K562 (cell line): ENCODE measurements at regions not wholly inside any gene's neighbourhood (a gene's known extent, or its start where the extent isn't known, plus 50 kb on each side); places are given as distances from the start of the nearest gene placed in this dataset.

ENCODE experiments used
- ATAC-seq: fragments of 200-7000 bp; cut with Tn5 transposase; 3 replicates; pipeline ENCODE4 v1.9.1; 2020; ENCODE audit warnings: moderate library complexity
- BruUV-seq: library from RNA; stranded (reverse); fragments of 400-500 nt; replicated peaks from 2 replicates; lab custom pipeline; 2021; lab: Mats Ljungman, UMichigan
- CTCF ChIA-PET: fragments of 300-600 bp; formaldehyde crosslinking; extraction: SDS; loops from one replicate; lab custom pipeline; 2021; ENCODE audit warnings: low intra/inter-chr PET ratio; lab: Yijun Ruan, JAX
- POLR2A ChIA-PET: fragments of 300-600, 350-650 bp; sonication (Branson Sonifier 250); formaldehyde crosslinking; extraction: SDS; loops from one replicate; lab custom pipeline; 2021; ENCODE audit warnings: antibody characterized with exemption, inconsistent platforms; lab: Yijun Ruan, JAX
- DNase-seq, 4 experiments: peaks; one replicate each; pipeline versions ENCODE4 v3.0.0 to v3.0.0-alpha.2; 2011 to 2018; ENCODE audit warnings: low spot score in 3 of 4, mixed read lengths in 3 of 4; ENCODE audit errors: extremely low read depth in 1 of 4
- FAIRE-seq: peaks from 2 replicates; lab custom pipeline; 2011; peaks lifted over from hg19 to GRCh38; lab: Jason Lieb, UNC
- H2AFZ ChIP-seq: 2 replicates; pipeline ENCODE4 v1.6.0; 2011; ENCODE audit warnings: low read depth, low read length, control low read depth, inconsistent platforms
- H3K27ac ChIP-seq: fragments of 200-600 bp; 3 replicates; pipeline ENCODE4 v1.8.0; 2011; ENCODE audit warnings: low read depth, mild to moderate bottlenecking, control low read depth, inconsistent platforms, low read length, moderate library complexity, mixed read lengths; ENCODE audit errors: extremely low read depth
- H3K27me3 ChIP-seq, 2 experiments: fragments of 300-600 bp in 1 of 2; 2 replicates in 1 of 2; 3 replicates in 1 of 2; pipeline versions ENCODE4 v1.6.0 to v1.8.0; 2011; ENCODE audit warnings: inconsistent platforms in 2 of 2, low read length in 2 of 2, mild to moderate bottlenecking in 1 of 2, mixed read lengths in 1 of 2, moderate library complexity in 1 of 2; ENCODE audit not compliant: control insufficient read depth in 2 of 2, insufficient read depth in 2 of 2
- H3K36me3 ChIP-seq: fragments of 300-600 bp; 3 replicates; pipeline ENCODE4 v1.8.0; 2011; ENCODE audit warnings: mild to moderate bottlenecking, low read length, inconsistent platforms; ENCODE audit not compliant: control insufficient read depth, insufficient read depth
- H3K4me1 ChIP-seq, 2 experiments: fragments of 200-600 bp in 1 of 2; replicated peaks in 1 of 2; 2 replicates in 1 of 2; 3 replicates in 1 of 2; pipeline versions ENCODE4 v1.5.1 to v1.8.0; 2011; ENCODE audit warnings: inconsistent platforms in 2 of 2, low read length in 2 of 2, mild to moderate bottlenecking in 1 of 2, mixed read lengths in 1 of 2, moderate library complexity in 1 of 2; ENCODE audit not compliant: control insufficient read depth in 2 of 2, insufficient read depth in 2 of 2
- H3K4me2 ChIP-seq: 2 replicates; pipeline ENCODE4 v1.6.1; 2011; ENCODE audit warnings: low read length, control low read depth, inconsistent platforms, mixed read lengths; ENCODE audit not compliant: insufficient read depth
- H3K4me3 ChIP-seq: fragments of 200-600 bp; sonication (generic), shearing (Covaris generic); 2 replicates; pipeline ENCODE4 v1.5.1; 2016; ENCODE audit warnings: control low read depth, inconsistent platforms
- H3K79me2 ChIP-seq: fragments of 200-600 bp; 3 replicates; pipeline ENCODE4 v1.8.0; 2011; ENCODE audit warnings: low read length, inconsistent platforms; ENCODE audit not compliant: control insufficient read depth, insufficient read depth
- H3K9ac ChIP-seq, 2 experiments: 2 replicates each; pipeline versions ENCODE4 v1.6.0 to v1.6.1; 2011; ENCODE audit warnings: low read depth in 2 of 2, low read length in 2 of 2, control low read depth in 1 of 2, inconsistent platforms in 1 of 2, mild to moderate bottlenecking in 1 of 2, mixed read lengths in 1 of 2; ENCODE audit not compliant: insufficient read depth in 1 of 2
- H3K9me1 ChIP-seq: one replicate; pipeline ENCODE4 v1.6.0; 2011; ENCODE audit warnings: inconsistent platforms, mild to moderate bottlenecking, low read length, moderate library complexity; ENCODE audit not compliant: control insufficient read depth, insufficient read depth
- H3K9me3 ChIP-seq: replicated peaks from 2 replicates; pipeline ENCODE4 v1.5.1; 2011; ENCODE audit warnings: low read depth, low read length, inconsistent platforms; ENCODE audit not compliant: control insufficient read depth, insufficient read depth
- H4K20me1 ChIP-seq: replicated peaks from 2 replicates; pipeline ENCODE4 v1.6.1; 2011; ENCODE audit warnings: low read length, inconsistent platforms, mixed read lengths; ENCODE audit not compliant: control insufficient read depth, insufficient read depth
- CAMTA2 ChIP-seq: fragments of 250-450 bp; sonication (Bioruptor Pico); conservative IDR thresholded peaks from 2 replicates; pipeline ENCODE4 v1.5.1; 2022
- DEAF1 ChIP-seq: fragments of 450-650 bp; formaldehyde crosslinking; IDR thresholded peaks from 2 replicates; pipeline ENCODE4 v1.4.0; 2020; ENCODE audit warnings: mild to moderate bottlenecking, moderate library complexity
- FOXJ3 ChIP-seq: sonication (generic); formaldehyde crosslinking; IDR thresholded peaks from 2 replicates; pipeline ENCODE4 v1.4.0; 2020; ENCODE audit warnings: mild to moderate bottlenecking, missing genetic modification reagents
- MAX ChIP-seq: sonication (generic); formaldehyde crosslinking; IDR thresholded peaks from 2 replicates; pipeline ENCODE4 v1.9.0; 2022; ENCODE audit warnings: mild to moderate bottlenecking, missing genetic modification reagents
- MTA1 ChIP-seq: fragments of 450-650 bp; IDR thresholded peaks from 2 replicates; pipeline ENCODE4 v1.6.1; 2017; ENCODE audit warnings: borderline replicate concordance
- MTF1 ChIP-seq: fragments of 250-450 bp; sonication (Bioruptor Pico); IDR thresholded peaks from 2 replicates; pipeline ENCODE4 v1.9.0; 2021; ENCODE audit warnings: moderate library complexity, mild to moderate bottlenecking, inconsistent platforms, borderline replicate concordance
- NFRKB ChIP-seq: fragments of 450-650 bp; IDR thresholded peaks from 2 replicates; pipeline ENCODE4 v1.6.1; 2016; ENCODE audit warnings: low read depth
- NKRF ChIP-seq: fragments of 450-650 bp; IDR thresholded peaks from 2 replicates; pipeline ENCODE4 v1.6.1; 2016; ENCODE audit warnings: borderline replicate concordance
- NUFIP1 ChIP-seq: fragments of 450-650 bp; IDR thresholded peaks from 2 replicates; pipeline ENCODE4 v1.6.1; 2018; ENCODE audit not compliant: partially characterized antibody
- PHB2 ChIP-seq: fragments of 450-650 bp; IDR thresholded peaks from 2 replicates; pipeline ENCODE4 v1.6.1; 2017; ENCODE audit warnings: low read depth
- RBBP5 ChIP-seq: fragments of 200-600 bp; sonication (generic); IDR thresholded peaks from 2 replicates; pipeline ENCODE4 v1.6.1; 2012; ENCODE audit warnings: borderline replicate concordance, mild to moderate bottlenecking, low read length, control low read depth, inconsistent platforms; ENCODE audit not compliant: insufficient read depth, poor library complexity, severe bottlenecking
- RBM39 ChIP-seq: fragments of 200-400 bp; formaldehyde crosslinking; optimal IDR thresholded peaks from 2 replicates; pipeline ENCODE3; 2018; ENCODE audit warnings: low read depth, low read length
- TBP ChIP-seq: optimal IDR thresholded peaks from 2 replicates; pipeline ENCODE3; 2011; ENCODE audit warnings: low read depth, low read length, improper control_type of control experiment
- TCF7 ChIP-seq: sonication (generic); IDR thresholded peaks from 2 replicates; pipeline ENCODE4 v1.6.1; 2016; ENCODE audit warnings: antibody characterized with exemption, borderline replicate concordance
- ZBTB49 ChIP-seq: sonication (generic); formaldehyde crosslinking; IDR thresholded peaks from 2 replicates; pipeline ENCODE4 v1.8.0; 2022; ENCODE audit warnings: missing genetic modification reagents, mild to moderate bottlenecking, borderline replicate concordance
- ZEB2 ChIP-seq: fragments of 450-650 bp; IDR thresholded peaks from 2 replicates; pipeline ENCODE4 v1.6.1; 2016
- ZNF395 ChIP-seq: fragments of 200-800 bp; sonication (Bioruptor generic); IDR thresholded peaks from 2 replicates; pipeline ENCODE4 v1.6.1; 2017; ENCODE audit warnings: missing genetic modification characterization, missing compliant biosample characterization
- ZNF75A ChIP-seq: fragments of 450-650 bp; formaldehyde crosslinking; IDR thresholded peaks from 2 replicates; pipeline ENCODE4 v1.4.0; 2020; ENCODE audit warnings: mild to moderate bottlenecking
- WGBS: fragments of 100-300 bp; shearing (Covaris generic); methylation state at CpG from one replicate; pipeline ENCODE4 v1.1.6; 2016; ENCODE audit warnings: low coverage, mixed read lengths; ENCODE audit not compliant: insufficient coverage; ENCODE audit errors: missing lambda C conversion rate; 5-methylcytosine and 5-hydroxymethylcytosine counted together
- in situ Hi-C: fragments of 300-500 bp; cut with MboI; formaldehyde crosslinking; loops from 4 replicates; pipeline ENCODE4 v1.15.0; 2018; ENCODE audit warnings: inconsistent platforms, mixed read lengths
- intact Hi-C: fragments of 100-400 bp; cut with micrococcal nuclease; formaldehyde crosslinking; loops from 2 replicates; pipeline ENCODE4 v1.14.2; 2022

- H3K9ac ChIP-seq: no peak overlapping the region
- no peak overlapping the region for H3K4me3 ChIP-seq
- no peak overlapping the region for H2AFZ ChIP-seq
- ChIA-PET CTCF (no interaction called here), POLR2A (no interaction called here)
- in situ Hi-C loops (no loop called here), intact Hi-C loops (no loop called here)
- BruUV-seq: no TSS peak
- H3K36me3 ChIP-seq: no peaks in the 10 kb centered on the region
- no peak overlapping the region for H3K27ac ChIP-seq
- H3K9me1 ChIP-seq: no peaks in the 10 kb centered on the region
- no peak for FAIRE-seq
- H3K79me2 ChIP-seq: no peaks in the 10 kb centered on the region
- no peak for DNase-seq
- no peak overlapping the region for H3K4me2 ChIP-seq
- H4K20me1 ChIP-seq: no peaks in the 10 kb centered on the region
- no peaks in the 10 kb centered on the region for H3K27me3 ChIP-seq
- H3K4me1 ChIP-seq: no peaks in the 10 kb centered on the region
- H3K9me3 ChIP-seq: no peaks in the 10 kb centered on the region
- WGBS: 0% methylated on average over 2 of the region's 2 CpGs
- no peak for ATAC-seq
- TF ChIP-seq TCF7: no peak
- no peak for TF ChIP-seq PHB2
- no peak for TF ChIP-seq MTA1
- TF ChIP-seq FOXJ3 (CRISPR knock-in tag): no peak
- no peak for TF ChIP-seq NFRKB
- TF ChIP-seq ZBTB49: no peak
- TF ChIP-seq TBP: no peak
- no peak for TF ChIP-seq ZEB2
- no peak for TF ChIP-seq NKRF
- TF ChIP-seq RBBP5: no peak
- no peak for TF ChIP-seq MTF1 (CRISPR knock-in tag)
- TF ChIP-seq MAX (CRISPR knock-in tag): no peak
- TF ChIP-seq DEAF1 (CRISPR knock-in tag): no peak
- no peak for TF ChIP-seq RBM39
- no peak for TF ChIP-seq CAMTA2
- TF ChIP-seq NUFIP1: no peak
- no peak for TF ChIP-seq ZNF75A (CRISPR knock-in tag)
- TF ChIP-seq ZNF395: no peak
Observed at GRCh38 chr13:59279028-59279427, 884.7 kb downstream of the DIAPH3 start.
